Lower leg skin (tissue), 4 donors: ENCODE measurements at regions not wholly inside any gene's neighbourhood (a gene's known extent, or its start where the extent isn't known, plus 50 kb on each side); places are given as distances from the start of the nearest gene placed in this dataset.

Experiments used
- DNase-seq, 2 donors: peaks; one replicate each; pipeline ENCODE4 v3.0.0-alpha.2; 2019; ENCODE audit warnings: low spot score in 2 of 2
- H3K4me3 ChIP-seq: fragments of 200-600 bp; sonication (generic); 2 replicates; pipeline ENCODE4 v1.5.1; 2017; ENCODE audit warnings: mild to moderate bottlenecking, low read depth; ENCODE audit not compliant: poor library complexity, severe bottlenecking
- CTCF ChIP-seq, 3 donors: fragments of 450-650 bp; IDR thresholded peaks; one replicate each; pipeline ENCODE4 v1.5.1; 2016; ENCODE audit warnings: antibody characterized with exemption in 3 of 3, mild to moderate bottlenecking in 3 of 3, moderate library complexity in 2 of 3
- POLR2A ChIP-seq, 2 donors: fragments of 450-650 bp; IDR thresholded peaks; one replicate each; pipeline ENCODE4 v1.6.1; 2016 to 2017; ENCODE audit warnings: antibody characterized with exemption in 2 of 2, mild to moderate bottlenecking in 1 of 2, moderate library complexity in 1 of 2
- WGBS, 2 donors: methylation state at CpG; one replicate each; pipeline ENCODE4 v1.1.5; 2018; 5-methylcytosine and 5-hydroxymethylcytosine counted together
- intact Hi-C: fragments of 100-400 bp; cut with DNase I; formaldehyde crosslinking; loops from one replicate; pipeline ENCODE4 v1.15.0; 2023; ENCODE audit warnings: low total_unique reads

- TF ChIP-seq CTCF (IDR thresholded peaks at IDR 0.05): no peak
- no peak for TF ChIP-seq POLR2A (IDR thresholded peaks at IDR 0.05)
- 84 to 89% methylated on average over 1 of the region's 1 CpG for WGBS, 2 donors
- DNase-seq: no peak
- no peak overlapping the region for H3K4me3 ChIP-seq
- intact Hi-C loops: no loop called here
Observed at GRCh38 chr3:147914532-147914931, 505.4 kb downstream of the ZIC1 start.

- 72 to 76% methylated on average over 5 of the region's 5 CpGs for WGBS, 2 donors
- TF ChIP-seq POLR2A (IDR thresholded peaks at IDR 0.05): no peak
- no peak for TF ChIP-seq CTCF (IDR thresholded peaks at IDR 0.05)
Observed at GRCh38 chr3:147915057-147915456, 505.9 kb downstream of the ZIC1 start.

GRCh38 chr3:147919496-147919895 lies 510.3 kb downstream of the ZIC1 start:
- H3K4me3 ChIP-seq: no peak overlapping the region
- intact Hi-C loops: no loop called here
- DNase-seq: no peak
- WGBS, 2 donors: 68 to 78% methylated on average over 4 of the region's 4 CpGs
- TF ChIP-seq CTCF (IDR thresholded peaks at IDR 0.05): no peak
- no peak for TF ChIP-seq POLR2A (IDR thresholded peaks at IDR 0.05)

More at GRCh38 chr3:147915057-147915456, 505.9 kb downstream of the ZIC1 start:
- DNase-seq: no peak
- intact Hi-C loops: no loop called here
- H3K4me3 ChIP-seq: no peak overlapping the region

- intact Hi-C loops: no loop called here
- 54% methylated on average over 2 of the region's 2 CpGs for WGBS, 2 donors
- DNase-seq: no peak
- TF ChIP-seq CTCF (IDR thresholded peaks at IDR 0.05) (no peak), POLR2A (IDR thresholded peaks at IDR 0.05) (no peak)
- H3K4me3 ChIP-seq: no peak overlapping the region
Observed at GRCh38 chr3:147921051-147921450, 511.9 kb downstream of the ZIC1 start.

GRCh38 chr3:147924755-147925154 lies 515.6 kb downstream of the ZIC1 start:
- intact Hi-C loops: no loop called here
- no peak for TF ChIP-seq POLR2A (IDR thresholded peaks at IDR 0.05)
- TF ChIP-seq CTCF (IDR thresholded peaks at IDR 0.05): no peak
- WGBS, 2 donors: 41 to 46% methylated on average over 1 of the region's 1 CpG

GRCh38 chr3:147925272-147925671 lies 516.1 kb downstream of the ZIC1 start:
- intact Hi-C loops: no loop called here
- TF ChIP-seq CTCF (IDR thresholded peaks at IDR 0.05) (no peak), POLR2A (IDR thresholded peaks at IDR 0.05) (no peak)
- DNase-seq: no peak
- H3K4me3 ChIP-seq: no peak overlapping the region

More at GRCh38 chr3:147924755-147925154, 515.6 kb downstream of the ZIC1 start:
- DNase-seq: no peak
- no peak overlapping the region for H3K4me3 ChIP-seq
